Fibroblast of skin of scalp (primary cell): ENCODE measurements at regions not wholly inside any gene's neighbourhood (a gene's known extent, or its start where the extent isn't known, plus 50 kb on each side); places are given as distances from the start of the nearest gene placed in this dataset.

Experiments
- DNase-seq: peaks from one replicate; pipeline ENCODE4 v3.0.0-alpha.2; 2013

- DNase-seq: no peak
Measured at GRCh38 chr12:127063339-127064072, 1203.5 kb upstream of the TMEM132C start.

GRCh38 chr12:127064207-127064606, 1202.8 kb upstream of the TMEM132C start:
- DNase-seq: no peak

- DNase-seq: no peak
Measured at GRCh38 chr12:127065595-127065994, 1201.4 kb upstream of the TMEM132C start.

- no peak for DNase-seq
Measured at GRCh38 chr12:127070515-127071157, 1196.3 kb upstream of the TMEM132C start.

GRCh38 chr12:127074161-127074560, 1192.8 kb upstream of the TMEM132C start:
- no peak for DNase-seq

- DNase-seq: no peak
Measured at GRCh38 chr12:127075981-127076380, 1191.0 kb upstream of the TMEM132C start.

- no peak for DNase-seq
Measured at GRCh38 chr12:127077262-127078045, 1189.5 kb upstream of the TMEM132C start.

GRCh38 chr12:127078577-127079350, 1188.2 kb upstream of the TMEM132C start:
- peak; percentile 21 for DNase-seq

GRCh38 chr12:127079636-127080035, 1187.3 kb upstream of the TMEM132C start:
- DNase-seq: no peak

GRCh38 chr12:127081058-127081457, 1185.9 kb upstream of the TMEM132C start:
- no peak for DNase-seq

GRCh38 chr12:127083008-127083949, 1183.7 kb upstream of the TMEM132C start:
- peak; percentile 75 for DNase-seq

- no peak for DNase-seq
Measured at GRCh38 chr12:127101076-127101475, 1165.9 kb upstream of the TMEM132C start.

- no peak for DNase-seq
Measured at GRCh38 chr12:127106041-127106440, 1160.9 kb upstream of the TMEM132C start.

GRCh38 chr12:127106697-127107096, 1160.3 kb upstream of the TMEM132C start:
- no peak for DNase-seq

- DNase-seq: no peak
Measured at GRCh38 chr12:127107744-127108143, 1159.2 kb upstream of the TMEM132C start.

- peak; percentile 63 for DNase-seq
Measured at GRCh38 chr12:127108360-127109215, 1158.4 kb upstream of the TMEM132C start.

GRCh38 chr12:127113945-127114344, 1153.0 kb upstream of the TMEM132C start:
- no peak for DNase-seq

GRCh38 chr12:127115468-127116035, 1151.4 kb upstream of the TMEM132C start:
- DNase-seq: no peak

GRCh38 chr12:127118251-127118650, 1148.7 kb upstream of the TMEM132C start:
- DNase-seq: no peak

- DNase-seq: no peak
Measured at GRCh38 chr12:127119600-127120140, 1147.3 kb upstream of the TMEM132C start.
